ENCODE measurements at regions not wholly inside any gene's neighbourhood (a gene's known extent, or its start where the extent isn't known, plus 50 kb on each side); places are given as distances from the start of the nearest gene placed in this dataset.

DNA sequence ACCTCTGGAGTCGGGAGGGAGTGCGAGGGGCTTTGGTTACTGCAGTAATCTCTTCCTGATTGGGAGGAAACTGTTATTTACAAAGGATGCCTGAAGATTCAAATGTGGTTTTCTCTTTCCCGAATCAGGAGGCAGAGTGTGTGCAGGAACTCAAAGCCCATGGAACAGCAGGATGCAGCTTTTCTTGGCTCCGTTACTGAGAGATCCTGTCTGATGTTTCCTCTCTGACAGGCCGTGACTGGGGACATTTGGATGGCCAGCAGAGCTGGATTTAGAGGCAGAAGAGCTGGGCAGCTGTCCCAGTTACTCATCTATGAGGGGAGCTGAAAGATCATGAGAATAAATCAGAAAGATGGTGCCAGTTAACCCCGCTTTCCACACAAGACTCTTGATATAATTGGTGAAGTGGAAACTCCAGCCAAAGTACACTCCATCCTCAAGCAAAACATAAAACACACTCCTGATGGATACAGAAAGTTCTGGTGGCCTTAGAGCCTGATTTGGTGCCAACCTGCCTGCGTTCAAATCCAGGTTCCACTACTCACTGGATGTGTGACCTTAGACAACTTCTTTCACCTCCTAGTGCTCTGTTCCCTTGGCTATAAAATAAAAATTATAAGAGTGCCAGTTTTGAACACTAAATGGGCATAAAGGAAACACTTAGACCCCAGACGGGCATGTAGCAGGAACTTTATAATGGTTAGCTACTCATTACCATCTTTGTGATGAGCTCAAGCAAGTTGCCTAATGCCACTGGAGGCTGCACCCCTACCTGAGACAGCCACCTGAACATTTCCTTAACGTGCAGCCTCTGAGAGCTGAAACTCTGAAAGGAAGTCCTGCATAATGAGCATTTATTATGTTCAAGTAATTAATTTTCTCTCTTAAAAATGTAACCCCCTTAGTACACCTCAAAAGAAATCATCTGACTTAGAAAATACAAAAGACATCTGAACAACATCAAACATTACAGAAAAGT is 349.0 kb upstream of the GATB start:
- no peak overlapping the region for H3K4me3 ChIP-seq (ENCODE audit: low read length)
- no peaks in the 10 kb centered on the region for H3K9me3 ChIP-seq (replicated peaks; ENCODE audit: insufficient read depth, low read length)
- H3K9ac ChIP-seq (ENCODE audit: low read length): no peak overlapping the region
- no peaks in the 10 kb centered on the region for H3K27me3 ChIP-seq (replicated peaks; ENCODE audit: insufficient read depth, low read length)
- H2AFZ ChIP-seq (ENCODE audit: low read length): no peak overlapping the region
- no peak overlapping the region for H3K27ac ChIP-seq (ENCODE audit: low read length)
- no peaks in the 10 kb centered on the region for H3K36me3 ChIP-seq (replicated peaks; ENCODE audit: insufficient read depth, low read length)
- DNase-seq: no peak
- no peaks in the 10 kb centered on the region for H3K9me2 ChIP-seq (replicated peaks; ENCODE audit: insufficient read depth, low read length)
- no peak overlapping the region for H3K4me2 ChIP-seq (ENCODE audit: low read depth, low read length)
- H4K20me1 ChIP-seq (ENCODE audit: insufficient read depth, low read length): no peaks in the 10 kb centered on the region
- no peaks in the 10 kb centered on the region for H3F3A ChIP-seq (ENCODE audit: insufficient read depth, low read length)
- no peak for TF ChIP-seq EZH2 (optimal IDR thresholded peaks at IDR 0.05; ENCODE audit: low read depth, low read length)
- H3K79me2 ChIP-seq (ENCODE audit: low read length): no peaks in the 10 kb centered on the region
- H3K4me1 ChIP-seq (ENCODE audit: low read length): no peaks in the 10 kb centered on the region

DNA sequence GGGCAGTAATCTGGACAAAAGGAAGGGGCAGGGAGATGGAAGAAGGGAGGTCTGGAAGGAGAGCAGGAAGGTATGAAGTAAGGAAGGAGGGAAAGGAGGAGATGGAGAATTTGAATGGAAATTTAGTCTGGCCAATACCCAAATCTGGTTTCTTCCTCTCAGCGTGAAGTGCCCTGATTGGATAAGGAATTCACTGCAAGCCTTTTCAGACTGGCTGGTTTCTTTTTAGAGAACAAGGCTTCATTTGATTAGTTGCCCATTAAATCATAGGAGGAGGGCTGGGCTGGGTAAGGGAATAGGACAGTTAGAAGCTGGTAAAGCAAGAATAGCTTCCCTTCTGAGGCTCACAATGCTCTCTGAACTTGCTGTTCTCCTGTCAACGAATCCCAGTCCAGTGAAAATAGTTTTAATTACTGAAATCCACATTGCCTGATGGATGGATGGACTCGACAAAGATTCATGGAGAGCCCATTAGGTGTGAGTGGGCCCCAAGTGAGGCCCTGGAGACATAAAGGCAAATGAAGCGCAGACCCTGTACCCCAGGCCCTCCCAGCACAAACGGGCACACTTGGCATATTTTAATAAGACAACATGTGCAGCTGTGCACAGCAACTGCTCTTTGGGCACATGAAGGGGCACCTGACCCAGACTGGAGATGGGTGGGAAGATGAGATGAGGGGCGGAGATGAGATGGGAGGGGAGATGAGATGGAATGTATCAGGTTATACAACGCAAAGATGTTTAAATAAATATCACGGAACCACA is 347.1 kb upstream of the GATB start:
- Histone ChIP-seq H3K27me3 (replicated peaks; ENCODE audit: insufficient read depth, low read length) (no peaks in the 10 kb centered on the region), H3K4me1 (ENCODE audit: low read length) (no peaks in the 10 kb centered on the region), H3K36me3 (replicated peaks; ENCODE audit: insufficient read depth, low read length) (no peaks in the 10 kb centered on the region), H3K79me2 (ENCODE audit: low read length) (no peaks in the 10 kb centered on the region), H3F3A (ENCODE audit: insufficient read depth, low read length) (no peaks in the 10 kb centered on the region), H3K9me3 (replicated peaks; ENCODE audit: insufficient read depth, low read length) (no peaks in the 10 kb centered on the region), H3K27ac (ENCODE audit: low read length) (no peak overlapping the region), H3K4me2 (ENCODE audit: low read depth, low read length) (no peak overlapping the region), H2AFZ (ENCODE audit: low read length) (no peak overlapping the region), H4K20me1 (ENCODE audit: insufficient read depth, low read length) (no peaks in the 10 kb centered on the region), H3K4me3 (ENCODE audit: low read length) (no peak overlapping the region), H3K9me2 (replicated peaks; ENCODE audit: insufficient read depth, low read length) (no peaks in the 10 kb centered on the region), H3K9ac (ENCODE audit: low read length) (no peak overlapping the region)
- DNase-seq: no peak
- no peak for TF ChIP-seq CTCF (IDR thresholded peaks at IDR 0.05; ENCODE audit: low read length)
- TF ChIP-seq EZH2 (optimal IDR thresholded peaks at IDR 0.05; ENCODE audit: low read depth, low read length): no peak
- no peak for TF ChIP-seq EZH2phosphoT487 (IDR thresholded peaks at IDR 0.05; ENCODE audit: low read length)

DNA sequence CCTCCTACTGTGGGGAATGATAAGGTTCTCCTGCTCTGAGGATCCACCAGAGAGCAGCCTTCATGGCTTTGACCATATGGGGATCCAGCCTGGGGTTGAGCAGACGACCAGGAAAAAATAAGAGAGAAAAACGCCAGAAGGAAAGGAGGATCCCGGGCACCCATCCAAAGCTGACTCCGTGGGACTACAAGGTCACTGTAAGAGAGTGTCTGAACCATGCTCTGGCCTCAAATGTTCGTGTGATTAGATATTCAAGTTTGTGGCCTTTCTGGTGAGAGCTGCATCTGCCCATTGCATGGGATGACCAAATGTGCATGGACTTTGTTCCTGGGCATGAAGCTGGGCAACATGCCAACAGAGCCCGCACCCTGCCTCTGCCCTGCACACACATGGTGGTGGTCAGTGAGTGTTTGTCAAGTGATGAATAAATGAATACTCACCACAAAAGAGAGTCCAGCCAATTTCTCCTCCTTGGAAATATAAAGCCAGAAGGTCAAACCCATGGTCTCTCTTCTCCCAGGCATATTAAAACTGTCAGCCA is 346.0 kb upstream of the GATB start:
- no peak overlapping the region for H3K9ac ChIP-seq (ENCODE audit: low read length)
- no peaks in the 10 kb centered on the region for H3K4me1 ChIP-seq (ENCODE audit: low read length)
- no peak overlapping the region for H3K4me3 ChIP-seq (ENCODE audit: low read length)
- DNase-seq: no peak
- no peaks in the 10 kb centered on the region for H3K9me3 ChIP-seq (replicated peaks; ENCODE audit: insufficient read depth, low read length)
- TF ChIP-seq EZH2 (optimal IDR thresholded peaks at IDR 0.05; ENCODE audit: low read depth, low read length) (no peak), CTCF (IDR thresholded peaks at IDR 0.05; ENCODE audit: low read length) (no peak), EZH2phosphoT487 (IDR thresholded peaks at IDR 0.05; ENCODE audit: low read length) (no peak)
- H3F3A ChIP-seq (ENCODE audit: insufficient read depth, low read length): no peaks in the 10 kb centered on the region
- no peaks in the 10 kb centered on the region for H3K9me2 ChIP-seq (replicated peaks; ENCODE audit: insufficient read depth, low read length)
- no peak overlapping the region for H2AFZ ChIP-seq (ENCODE audit: low read length)
- H3K27me3 ChIP-seq (replicated peaks; ENCODE audit: insufficient read depth, low read length): no peaks in the 10 kb centered on the region
- no peaks in the 10 kb centered on the region for H3K36me3 ChIP-seq (replicated peaks; ENCODE audit: insufficient read depth, low read length)
- no peaks in the 10 kb centered on the region for H4K20me1 ChIP-seq (ENCODE audit: insufficient read depth, low read length)
- no peak overlapping the region for H3K27ac ChIP-seq (ENCODE audit: low read length)
- H3K4me2 ChIP-seq (ENCODE audit: low read depth, low read length): no peak overlapping the region
- H3K79me2 ChIP-seq (ENCODE audit: low read length): no peaks in the 10 kb centered on the region
